Adrenal gland (tissue), 9 donors: ENCODE measurements at regions not wholly inside any gene's neighbourhood (a gene's known extent, or its start where the extent isn't known, plus 50 kb on each side); places are given as distances from the start of the nearest gene placed in this dataset.
A peak's percentile ranks its signal among the peaks of the same experiment; 100 is the strongest.

Experiments used
- DNase-seq, 7 donors: peaks; one replicate each; pipeline ENCODE4 v3.0.0-alpha.2; 2019 to 2020
- H3K27ac ChIP-seq, 5 donors: fragments of 200-600 bp; sonication (generic) in 4 of 5; 1 replicate in 3 of 5; 2 replicates in 2 of 5; pipeline versions ENCODE4 v1.5.1 to v1.8.0; 2016 to 2020; ENCODE audit warnings: mild to moderate bottlenecking in 1 of 5
- H3K27me3 ChIP-seq: fragments of 200-600 bp; 2 replicates; pipeline ENCODE4 v1.8.0; 2021
- H3K36me3 ChIP-seq, 2 donors: fragments of 200-600 bp; replicated peaks in 1 of 2; 1 replicate in 1 of 2; 2 replicates in 1 of 2; pipeline versions ENCODE4 v1.5.1 to v1.8.0; 2018 to 2022
- H3K4me1 ChIP-seq, 2 donors: fragments of 200-600 bp; replicated peaks in 1 of 2; 1 replicate in 1 of 2; 2 replicates in 1 of 2; pipeline versions ENCODE4 v1.5.1 to v1.8.0; 2018 to 2021
- H3K4me3 ChIP-seq, 4 donors: fragments of 200-600 bp; sonication (generic) in 3 of 4; one replicate each; pipeline ENCODE4 v1.5.1; 2016 to 2018
- H3K9me3 ChIP-seq, 3 donors: fragments of 200-600 bp; sonication (generic) in 1 of 3; replicated peaks in 1 of 3; 1 replicate in 2 of 3; 2 replicates in 1 of 3; pipeline versions ENCODE4 v1.5.1 to v1.8.0; 2016 to 2021
- POLR2A ChIP-seq, 2 donors: fragments of 450-650 bp; IDR thresholded peaks; one replicate each; pipeline ENCODE4 v1.6.1; 2017; ENCODE audit warnings: antibody characterized with exemption in 2 of 2, mild to moderate bottlenecking in 2 of 2, moderate library complexity in 1 of 2
- WGBS, 4 donors: extraction: QIAGEN DNeasy Blood & Tissue Kit in 2 of 4; methylation state at CpG; one replicate each; pipeline versions ENCODE4 v1.1.5 to v1.1.7; 2013 to 2017; 5-methylcytosine and 5-hydroxymethylcytosine counted together
- intact Hi-C, 2 donors: fragments of 100-400 bp; cut with DNase I; formaldehyde crosslinking; loops; one replicate each; pipeline versions ENCODE4 v1.14.1 to v1.15.0; 2022 to 2023
- small RNA-seq, 2 donors: library from RNA; depleted of rRNA; stranded (forward); fragments of <200 nt; gene quantifications; one replicate each; pipeline ENCODE3, GENCODE V24; 2016
- TF ChIP-seq, protein P1 (sequence below), 6 experiments: fragments of 450-650 bp in 4 of 6; fragments of 200-600 bp in 2 of 6; sonication (generic) in 1 of 6; IDR thresholded peaks; 1 replicate in 5 of 6; 2 replicates in 1 of 6; pipeline versions ENCODE4 v1.5.1 to v1.8.0; 2016 to 2021; ENCODE audit warnings: antibody characterized with exemption in 6 of 6, mild to moderate bottlenecking in 2 of 6, moderate library complexity in 1 of 6
- donor health status: healthy with polysubstance abuse.
- donor health status: Bipolar disorder and iron deficiency.
- donor health status: DM: yes; HTN: yes; CAD: no.
- donor health status: DM: no; HTN: no; CAD: no.
- donor health status: DM: no; HTN: no; CAD: no.

DNA sequence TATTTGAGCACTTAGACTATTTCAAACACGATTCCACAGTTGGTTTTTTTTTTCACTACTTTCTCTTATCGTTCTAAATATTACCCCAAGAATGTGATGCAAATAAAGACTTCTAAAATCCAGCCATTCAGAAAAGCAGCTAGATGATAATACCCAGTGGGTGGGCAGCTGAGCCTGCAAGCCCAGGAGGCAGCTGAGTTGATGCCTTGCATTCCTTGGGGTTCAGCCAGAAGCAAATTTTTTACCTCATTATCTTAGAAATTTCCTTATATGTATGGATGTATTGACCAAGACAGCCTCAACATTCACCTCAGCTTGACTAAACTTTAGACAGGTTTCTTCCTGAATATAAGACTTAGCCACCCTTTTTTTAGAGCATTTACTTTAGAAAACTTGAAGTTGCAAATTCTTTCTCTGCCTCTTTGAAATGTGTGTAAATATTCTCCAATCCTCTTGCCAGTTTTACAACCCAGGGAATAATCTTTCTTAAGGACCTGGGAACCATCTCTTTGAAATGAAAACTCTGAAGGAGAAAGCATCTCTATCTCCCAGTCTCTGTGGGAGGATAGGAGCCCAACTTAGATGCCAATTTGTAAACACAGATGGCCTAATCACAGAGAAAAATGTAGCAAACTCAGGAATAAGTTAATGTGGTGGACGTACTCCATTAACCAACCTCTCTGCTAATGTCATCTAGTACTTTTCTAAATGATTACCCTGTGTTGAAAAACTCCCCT is 52.2 kb upstream of the ANP32D start:
- Histone ChIP-seq H3K4me3 (no peak overlapping the region), H3K36me3 (no peaks in the 10 kb centered on the region), H3K27ac (no peak overlapping the region), H3K27me3 (no peaks in the 10 kb centered on the region), H3K4me1 (peaks cover 4 to 41% of the 10 kb centered on the region in 2 donors), H3K9me3 (no peaks in the 10 kb centered on the region)
- no peak for TF ChIP-seq POLR2A (IDR thresholded peaks at IDR 0.05)
- TF ChIP-seq, protein P1, sequence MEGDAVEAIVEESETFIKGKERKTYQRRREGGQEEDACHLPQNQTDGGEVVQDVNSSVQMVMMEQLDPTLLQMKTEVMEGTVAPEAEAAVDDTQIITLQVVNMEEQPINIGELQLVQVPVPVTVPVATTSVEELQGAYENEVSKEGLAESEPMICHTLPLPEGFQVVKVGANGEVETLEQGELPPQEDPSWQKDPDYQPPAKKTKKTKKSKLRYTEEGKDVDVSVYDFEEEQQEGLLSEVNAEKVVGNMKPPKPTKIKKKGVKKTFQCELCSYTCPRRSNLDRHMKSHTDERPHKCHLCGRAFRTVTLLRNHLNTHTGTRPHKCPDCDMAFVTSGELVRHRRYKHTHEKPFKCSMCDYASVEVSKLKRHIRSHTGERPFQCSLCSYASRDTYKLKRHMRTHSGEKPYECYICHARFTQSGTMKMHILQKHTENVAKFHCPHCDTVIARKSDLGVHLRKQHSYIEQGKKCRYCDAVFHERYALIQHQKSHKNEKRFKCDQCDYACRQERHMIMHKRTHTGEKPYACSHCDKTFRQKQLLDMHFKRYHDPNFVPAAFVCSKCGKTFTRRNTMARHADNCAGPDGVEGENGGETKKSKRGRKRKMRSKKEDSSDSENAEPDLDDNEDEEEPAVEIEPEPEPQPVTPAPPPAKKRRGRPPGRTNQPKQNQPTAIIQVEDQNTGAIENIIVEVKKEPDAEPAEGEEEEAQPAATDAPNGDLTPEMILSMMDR (IDR thresholded peaks at IDR 0.05), result no peak
- DNase-seq, result no peak
- intact Hi-C loops, result no loop called here
- WGBS, 4 donors, result 62 to 69% (median 63%) methylated on average over 3 of the region's 3 CpGs

DNA sequence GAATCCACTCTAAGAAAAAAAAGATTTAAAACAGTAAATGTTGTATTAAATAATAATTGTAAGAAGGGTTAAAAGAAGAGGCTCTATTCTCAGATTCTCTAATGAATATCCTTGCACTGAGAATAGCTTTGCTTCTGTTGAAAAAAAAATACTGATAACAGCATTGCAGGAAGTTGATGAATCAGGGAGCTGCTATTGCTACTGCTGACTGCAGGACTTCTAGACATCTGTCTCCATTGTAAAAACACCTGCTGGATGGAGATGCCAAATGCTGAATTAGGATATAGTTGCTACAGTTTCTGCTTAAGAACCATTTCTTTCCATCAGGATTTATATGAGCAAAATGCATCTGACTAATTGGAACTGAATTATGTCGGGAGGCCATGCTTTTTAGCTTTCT is 50.3 kb upstream of the ANP32D start:
- H3K27me3 ChIP-seq, result no peaks in the 10 kb centered on the region
- 46 to 62% (median 49%) methylated on average over 1 of the region's 1 CpG for WGBS, 4 donors
- peaks cover 4 to 41% of the 10 kb centered on the region in 2 donors for H3K4me1 ChIP-seq
- TF ChIP-seq, protein P1 (IDR thresholded peaks at IDR 0.05), result peak in 1 of 6 experiments; percentile 10
- no peak for TF ChIP-seq POLR2A (IDR thresholded peaks at IDR 0.05)
- DNase-seq, result peak in 1 of 7 donors; percentile 18
- no peaks in the 10 kb centered on the region for H3K9me3 ChIP-seq
- intact Hi-C loops, result no loop called here
- peak overlapping the region in 2 of 5 donors; percentile 1 to 6 for H3K27ac ChIP-seq
- H3K36me3 ChIP-seq, result no peaks in the 10 kb centered on the region
- H3K4me3 ChIP-seq, result no peak overlapping the region

Small RNAs in the stretch of these regions (small RNA-seq; reads per million reads assigned to genes)
- 0 reads per million in 2 donors for gene OR8S21P
